Left ventricle myocardium inferior (tissue), 1 donor: ENCODE measurements at regions not wholly inside any gene's neighbourhood (a gene's known extent, or its start where the extent isn't known, plus 50 kb on each side); places are given as distances from the start of the nearest gene placed in this dataset.
"Not testable (repeated sequence)": the region's sequence is repeated elsewhere in the genome, so short reads cannot be mapped to it uniquely, and the experiment has no call there.

Experiments used
- DNase-seq: peaks from one replicate; pipeline ENCODE4 v3.0.0-alpha.2; 2020
- H3K27ac ChIP-seq: fragments of 200-600 bp; replicated peaks from 2 replicates; pipeline ENCODE4 v1.8.0; 2021
- H3K27me3 ChIP-seq: fragments of 200-600 bp; 2 replicates; pipeline ENCODE4 v1.8.0; 2021; ENCODE audit warnings: low read depth
- H3K36me3 ChIP-seq: fragments of 200-600 bp; 2 replicates; pipeline ENCODE4 v1.8.0; 2021
- H3K4me1 ChIP-seq: fragments of 200-600 bp; 2 replicates; pipeline ENCODE4 v1.8.0; 2021
- H3K4me3 ChIP-seq: fragments of 200-600 bp; 2 replicates; pipeline ENCODE4 v1.8.0; 2021; ENCODE audit warnings: mild to moderate bottlenecking, moderate library complexity
- H3K9me3 ChIP-seq: fragments of 200-600 bp; replicated peaks from 2 replicates; pipeline ENCODE4 v1.8.0; 2021
- intact Hi-C: fragments of 100-400 bp; cut with micrococcal nuclease; formaldehyde crosslinking; loops from one replicate; pipeline ENCODE4 v1.11.0; 2022
- TF ChIP-seq, protein P1 (sequence below): fragments of 200-600 bp; IDR thresholded peaks from 2 replicates; pipeline ENCODE4 v1.8.0; 2021; ENCODE audit warnings: antibody characterized with exemption, mild to moderate bottlenecking, borderline replicate concordance
- donor health status: DM: no; HTN: yes; CAD: no; lungs with severe emphysema.

DNA sequence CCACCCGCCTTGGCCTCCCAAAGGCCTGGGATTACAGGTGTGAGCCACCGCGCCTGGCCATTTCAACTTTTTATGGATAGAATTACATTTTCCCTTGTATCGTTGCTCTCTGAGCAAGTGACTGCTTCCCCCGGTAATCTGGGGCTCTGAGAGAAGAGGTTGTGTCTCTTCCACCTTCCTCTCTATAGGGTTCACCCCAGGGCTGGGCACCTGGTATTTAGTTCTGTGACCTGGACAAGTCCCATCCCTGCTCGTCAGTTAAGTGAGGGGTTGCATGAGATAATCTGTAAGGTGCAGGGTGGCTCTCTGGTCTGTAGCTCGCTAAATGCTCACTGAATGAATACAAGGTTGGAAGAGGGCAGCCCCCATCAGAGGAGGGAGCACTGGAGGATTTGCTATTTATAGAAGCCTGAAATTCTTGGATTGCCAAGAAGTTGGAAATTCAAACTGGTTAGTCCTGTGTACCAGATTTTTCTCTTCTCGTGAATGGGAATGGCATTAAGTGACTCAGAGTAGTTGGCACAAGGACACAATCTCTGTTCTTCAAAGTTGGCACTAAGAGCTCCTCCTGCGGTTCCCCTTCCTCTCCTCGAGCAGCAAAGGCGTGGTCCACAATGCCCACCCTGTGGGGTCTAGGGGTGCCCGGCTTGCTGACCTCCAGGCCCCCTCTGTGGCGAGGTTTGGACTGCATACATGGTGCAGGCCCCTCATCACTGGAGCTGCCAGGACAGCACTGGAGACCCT is 68.1 kb upstream of the DLG1 start:
- no peak overlapping the region for H3K27ac ChIP-seq
- no peaks in the 10 kb centered on the region for H3K36me3 ChIP-seq
- no peaks in the 10 kb centered on the region for H3K27me3 ChIP-seq
- peaks cover 3% of the 10 kb centered on the region for H3K4me1 ChIP-seq
- H3K9me3 ChIP-seq = peaks cover 2% of the 10 kb centered on the region
- H3K4me3 ChIP-seq = no peak overlapping the region
- TF ChIP-seq, protein P1, sequence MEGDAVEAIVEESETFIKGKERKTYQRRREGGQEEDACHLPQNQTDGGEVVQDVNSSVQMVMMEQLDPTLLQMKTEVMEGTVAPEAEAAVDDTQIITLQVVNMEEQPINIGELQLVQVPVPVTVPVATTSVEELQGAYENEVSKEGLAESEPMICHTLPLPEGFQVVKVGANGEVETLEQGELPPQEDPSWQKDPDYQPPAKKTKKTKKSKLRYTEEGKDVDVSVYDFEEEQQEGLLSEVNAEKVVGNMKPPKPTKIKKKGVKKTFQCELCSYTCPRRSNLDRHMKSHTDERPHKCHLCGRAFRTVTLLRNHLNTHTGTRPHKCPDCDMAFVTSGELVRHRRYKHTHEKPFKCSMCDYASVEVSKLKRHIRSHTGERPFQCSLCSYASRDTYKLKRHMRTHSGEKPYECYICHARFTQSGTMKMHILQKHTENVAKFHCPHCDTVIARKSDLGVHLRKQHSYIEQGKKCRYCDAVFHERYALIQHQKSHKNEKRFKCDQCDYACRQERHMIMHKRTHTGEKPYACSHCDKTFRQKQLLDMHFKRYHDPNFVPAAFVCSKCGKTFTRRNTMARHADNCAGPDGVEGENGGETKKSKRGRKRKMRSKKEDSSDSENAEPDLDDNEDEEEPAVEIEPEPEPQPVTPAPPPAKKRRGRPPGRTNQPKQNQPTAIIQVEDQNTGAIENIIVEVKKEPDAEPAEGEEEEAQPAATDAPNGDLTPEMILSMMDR = no peak
- DNase-seq = no peak
- intact Hi-C loops = no loop called here

DNA sequence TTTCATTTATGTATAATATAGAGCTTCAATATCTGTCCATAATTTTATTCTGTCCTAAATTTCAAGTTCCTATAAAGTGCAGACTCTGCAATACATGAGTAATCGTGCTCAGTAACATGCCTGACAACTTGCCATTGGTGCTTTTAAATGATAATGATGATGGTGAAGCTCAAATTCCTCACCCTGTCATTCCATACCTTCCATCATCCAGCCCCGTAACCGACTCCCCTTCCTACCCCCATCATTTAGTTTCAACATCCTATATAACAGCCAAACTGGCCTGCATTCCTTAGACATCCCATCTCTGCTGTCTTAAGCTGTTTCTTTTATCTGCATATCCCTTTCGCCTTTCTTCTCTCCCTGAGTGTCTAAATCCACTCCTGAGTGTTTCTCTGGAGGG is 67.2 kb upstream of the DLG1 start:
- peaks cover 6% of the 10 kb centered on the region for H3K9me3 ChIP-seq
- TF ChIP-seq, protein P1 = no peak
- intact Hi-C loops = no loop called here
- no peak overlapping the region for H3K4me3 ChIP-seq
- H3K27me3 ChIP-seq = no peaks in the 10 kb centered on the region
- no peak for DNase-seq
- H3K4me1 ChIP-seq = peaks cover 3% of the 10 kb centered on the region
- H3K36me3 ChIP-seq = no peaks in the 10 kb centered on the region
- no peak overlapping the region for H3K27ac ChIP-seq

DNA sequence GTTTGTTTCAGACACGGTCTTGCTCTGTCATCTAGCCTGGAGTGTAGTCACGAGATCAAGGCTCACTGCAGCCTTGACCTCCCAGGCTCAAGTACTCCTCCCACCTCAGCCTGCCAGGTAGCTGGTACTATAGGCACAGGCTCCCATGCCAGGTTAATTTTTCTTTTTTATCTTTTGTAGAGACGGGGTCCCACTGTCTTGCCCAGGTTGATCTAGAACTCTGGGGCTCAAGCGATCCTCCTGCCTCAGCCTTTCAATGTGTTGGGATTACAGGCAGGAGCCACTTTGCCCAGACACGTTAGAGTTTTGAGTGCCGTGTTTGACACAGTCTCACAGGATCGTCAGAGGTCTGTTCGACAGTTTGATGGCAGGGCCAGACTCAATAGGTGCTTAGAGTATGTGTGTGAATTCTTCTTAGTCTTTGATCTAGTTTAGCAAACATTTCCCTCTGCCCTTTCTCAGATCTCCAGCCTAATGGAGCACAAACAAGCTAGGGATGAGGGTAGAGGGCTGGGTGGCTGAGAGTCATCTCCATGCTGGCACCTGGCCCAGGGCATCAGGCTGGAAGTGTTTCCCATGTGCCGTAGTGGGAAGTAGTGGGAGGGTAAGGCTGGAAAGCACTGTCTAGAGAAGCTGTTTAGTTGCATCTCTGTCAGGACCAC is 66.1 kb upstream of the DLG1 start:
- intact Hi-C loops = no loop called here
- DNase-seq = no peak
- Histone ChIP-seq H3K4me1 (peaks cover 3% of the 10 kb centered on the region), H3K27me3 (no peaks in the 10 kb centered on the region), H3K36me3 (no peaks in the 10 kb centered on the region), H3K9me3 (peaks cover 17% of the 10 kb centered on the region), H3K27ac (no peak overlapping the region), H3K4me3 (no peak overlapping the region)
- TF ChIP-seq, protein P1 = no peak

DNA sequence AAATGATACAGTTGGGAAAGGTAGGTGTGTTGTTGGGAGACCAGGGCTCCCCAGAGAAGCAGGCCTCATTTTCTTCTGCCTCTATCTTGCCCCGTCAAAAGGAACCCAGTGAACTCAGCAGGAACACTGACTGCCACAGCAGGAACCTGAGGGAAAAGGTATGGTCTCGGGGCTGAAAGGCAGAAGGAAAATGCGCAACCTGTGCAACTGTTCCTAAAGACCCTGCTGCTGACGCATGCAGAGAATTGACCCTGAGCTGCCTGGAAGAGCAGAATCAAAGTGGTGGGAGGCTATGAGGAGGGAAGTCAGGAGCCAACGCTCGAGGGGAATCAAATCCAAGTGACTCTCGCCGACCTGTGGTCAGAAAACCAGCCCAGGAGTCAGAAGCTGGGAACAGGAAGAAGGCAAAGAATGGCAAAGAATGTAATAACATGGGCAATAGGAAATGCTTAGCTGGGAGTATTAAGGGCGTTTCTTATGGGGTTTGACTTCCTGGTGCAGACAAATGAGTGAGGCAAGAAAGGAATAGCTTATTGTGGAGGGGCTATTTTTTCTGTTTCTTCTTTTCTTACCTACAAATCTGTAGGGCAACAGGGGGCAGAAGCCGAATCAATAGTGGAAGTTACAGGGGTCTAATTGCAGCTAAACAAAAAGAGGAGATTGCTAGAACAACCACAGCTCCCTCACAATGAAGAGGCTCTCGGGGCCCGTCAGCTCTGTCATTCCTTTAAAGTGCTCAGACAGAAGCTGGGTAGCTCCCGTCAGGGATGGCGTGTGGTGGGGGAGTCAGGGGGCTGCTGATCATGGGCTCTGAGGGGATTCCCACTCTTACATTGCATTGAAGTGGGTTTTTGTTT is 65.4 kb upstream of the DLG1 start:
- intact Hi-C loops = no loop called here

DNA sequence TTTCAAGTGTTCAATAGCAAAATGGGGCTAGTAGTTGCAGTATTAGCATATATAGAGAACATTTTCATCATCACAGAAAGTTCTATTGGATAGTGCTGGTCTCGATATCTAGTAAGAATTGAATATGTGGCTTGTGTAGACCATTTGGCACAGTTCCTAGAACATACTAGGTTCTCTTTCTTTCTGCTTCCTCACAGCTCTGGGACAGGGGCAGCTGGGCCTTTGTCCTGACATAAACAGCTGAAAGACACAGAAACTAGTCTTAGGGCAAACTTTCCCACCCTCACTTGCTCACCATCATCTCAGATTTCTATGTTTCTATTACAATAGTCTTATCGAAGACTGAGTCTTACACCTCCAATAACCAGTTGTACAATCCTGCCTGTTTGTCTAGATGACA is 63.7 kb upstream of the DLG1 start:
- H3K4me1 ChIP-seq = peaks cover 3% of the 10 kb centered on the region
- no peaks in the 10 kb centered on the region for H3K27me3 ChIP-seq
- no peak for DNase-seq
- H3K9me3 ChIP-seq = peaks cover 24% of the 10 kb centered on the region
- no peak overlapping the region for H3K4me3 ChIP-seq
- TF ChIP-seq, protein P1 = no peak
- intact Hi-C loops = no loop called here
- H3K27ac ChIP-seq = no peak overlapping the region
- no peaks in the 10 kb centered on the region for H3K36me3 ChIP-seq

More for the DNA sequence above, 65.4 kb upstream of the DLG1 start:
- Histone ChIP-seq H3K36me3 (no peaks in the 10 kb centered on the region), H3K4me3 (no peak overlapping the region), H3K9me3 (peaks cover 24% of the 10 kb centered on the region), H3K27me3 (no peaks in the 10 kb centered on the region), H3K27ac (no peak overlapping the region), H3K4me1 (peaks cover 3% of the 10 kb centered on the region)
- no peak for DNase-seq
- TF ChIP-seq, protein P1 = no peak

DNA sequence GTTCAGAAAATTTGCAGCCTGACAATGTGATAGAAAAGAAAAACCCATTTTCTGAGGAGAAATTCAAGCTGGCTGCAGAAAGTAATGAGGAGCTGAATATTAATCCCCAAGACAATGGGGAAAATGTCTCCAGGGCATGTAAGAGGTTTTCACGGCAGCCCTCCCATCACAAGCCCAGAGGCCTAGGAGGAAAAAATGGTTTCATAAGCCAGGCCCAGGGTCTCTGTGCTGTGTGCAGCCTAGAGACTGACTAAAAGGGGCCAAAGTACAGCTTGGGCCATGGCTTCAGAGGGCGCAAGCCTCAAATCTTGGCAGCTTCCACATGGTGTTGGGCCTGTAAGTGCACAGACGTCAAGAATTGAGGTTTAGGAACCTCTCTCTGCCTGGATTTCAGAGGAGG is 61.7 kb upstream of the DLG1 start:
- H3K27ac ChIP-seq, H3K36me3 ChIP-seq, intact Hi-C loops, H3K4me3 ChIP-seq, DNase-seq, H3K27me3 ChIP-seq: not testable (repeated sequence)
- peaks cover 24% of the 10 kb centered on the region for H3K9me3 ChIP-seq
- H3K4me1 ChIP-seq = peaks cover 15% of the 10 kb centered on the region

DNA sequence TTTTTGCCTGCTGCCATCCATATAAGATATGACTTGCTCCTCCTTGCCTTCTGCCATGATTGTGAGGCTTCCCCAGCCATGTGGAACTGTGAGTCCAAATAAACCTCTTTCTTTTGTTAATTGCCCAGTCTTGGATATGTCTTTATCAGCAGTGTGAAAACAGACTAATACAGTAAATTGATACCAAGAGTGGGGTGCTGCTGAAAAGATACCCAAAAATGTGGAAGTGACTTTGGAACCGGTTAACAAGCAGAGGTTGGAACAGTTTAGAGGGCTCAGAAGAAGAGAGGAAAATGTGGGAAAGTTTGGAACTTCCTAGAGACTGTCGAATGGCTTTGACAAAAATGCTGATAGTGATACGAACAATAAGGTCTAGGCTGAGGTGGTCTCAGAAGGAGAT is 61.1 kb upstream of the DLG1 start:
- H3K4me3 ChIP-seq, H3K27me3 ChIP-seq, H3K27ac ChIP-seq, DNase-seq, H3K36me3 ChIP-seq, intact Hi-C loops: not testable (repeated sequence)
- peaks cover 24% of the 10 kb centered on the region for H3K9me3 ChIP-seq
- H3K4me1 ChIP-seq = peaks cover 21% of the 10 kb centered on the region
